ENCODE measurements at regions not wholly inside any gene's neighbourhood (a gene's known extent, or its start where the extent isn't known, plus 50 kb on each side); places are given as distances from the start of the nearest gene placed in this dataset.
"Not testable (repeated sequence)": the region's sequence is repeated elsewhere in the genome, so short reads cannot be mapped to it uniquely, and the experiment has no call there.

DNA sequence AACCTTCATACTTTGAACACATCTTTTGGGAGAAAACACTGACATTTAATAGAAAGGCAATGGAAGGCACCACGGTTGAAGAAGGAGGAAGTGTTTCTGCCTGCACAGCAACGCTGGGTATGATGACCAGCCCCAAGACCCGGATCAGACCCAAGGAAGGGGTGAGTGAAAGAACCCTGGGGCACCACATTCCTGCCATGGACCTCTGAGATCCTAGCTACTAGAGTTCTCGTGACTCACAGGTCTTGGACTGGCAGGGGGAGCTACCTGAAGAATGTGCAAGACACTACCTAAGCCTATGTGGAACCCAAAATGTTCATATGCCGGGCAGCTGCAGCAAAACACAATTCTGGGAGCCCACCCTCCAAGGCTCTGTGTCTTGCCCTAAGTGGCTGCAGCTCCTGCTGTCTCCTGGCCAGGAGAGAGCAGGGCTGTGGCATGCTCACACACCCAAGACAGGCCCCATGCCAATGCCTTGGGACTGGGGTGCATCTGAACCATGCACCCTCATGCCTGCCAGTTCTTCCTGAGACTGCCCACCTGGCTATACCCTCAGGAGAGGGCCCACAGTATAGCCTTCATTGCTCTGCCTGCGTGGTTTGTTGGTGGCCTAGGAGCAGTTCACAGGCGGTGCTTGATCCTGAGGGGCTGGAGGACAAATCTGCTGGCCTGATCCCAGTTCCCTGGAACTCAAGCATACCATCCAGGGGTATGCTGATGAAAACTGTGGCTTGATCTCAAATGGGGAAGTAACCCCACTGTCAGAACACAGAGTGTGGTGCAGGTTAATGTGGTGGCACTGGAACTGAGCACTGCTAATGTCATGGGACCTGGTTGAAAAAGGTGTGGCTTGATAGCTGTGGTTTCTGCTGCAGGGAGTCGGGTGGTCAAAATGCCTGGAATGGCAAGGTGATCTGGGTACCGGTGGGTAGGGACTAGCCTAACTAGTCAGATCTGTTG, 353.3 kb upstream of the ARHGEF26 start:
- no peak overlapping the region for H3K9ac ChIP-seq
- peaks cover 8% of the 10 kb centered on the region for H3K9me3 ChIP-seq
- no peak overlapping the region for H3K4me3 ChIP-seq
- no peaks in the 10 kb centered on the region for H4K20me1 ChIP-seq
- no peak for TF ChIP-seq Cebpa-rat (IDR thresholded peaks at IDR 0.05)
- H3K4me1 ChIP-seq: no peaks in the 10 kb centered on the region
- H3K27ac ChIP-seq: no peak overlapping the region
- H3K4me2 ChIP-seq: no peak overlapping the region
- no peaks in the 10 kb centered on the region for H3K36me3 ChIP-seq
- H3K27me3 ChIP-seq: no peaks in the 10 kb centered on the region

GRCh38 chr3:153768561-153769469, 352.4 kb upstream of the ARHGEF26 start:
- no peak for TF ChIP-seq Cebpa-rat (IDR thresholded peaks at IDR 0.05)
- no peak overlapping the region for H3K27ac ChIP-seq
- H3K4me1 ChIP-seq: no peaks in the 10 kb centered on the region
- no peak overlapping the region for H3K4me3 ChIP-seq
- no peaks in the 10 kb centered on the region for H4K20me1 ChIP-seq
- H3K27me3 ChIP-seq: no peaks in the 10 kb centered on the region
- H3K36me3 ChIP-seq: no peaks in the 10 kb centered on the region
- H3K4me2 ChIP-seq: no peak overlapping the region
- no peak overlapping the region for H3K9ac ChIP-seq
- peaks cover 8% of the 10 kb centered on the region for H3K9me3 ChIP-seq

DNA sequence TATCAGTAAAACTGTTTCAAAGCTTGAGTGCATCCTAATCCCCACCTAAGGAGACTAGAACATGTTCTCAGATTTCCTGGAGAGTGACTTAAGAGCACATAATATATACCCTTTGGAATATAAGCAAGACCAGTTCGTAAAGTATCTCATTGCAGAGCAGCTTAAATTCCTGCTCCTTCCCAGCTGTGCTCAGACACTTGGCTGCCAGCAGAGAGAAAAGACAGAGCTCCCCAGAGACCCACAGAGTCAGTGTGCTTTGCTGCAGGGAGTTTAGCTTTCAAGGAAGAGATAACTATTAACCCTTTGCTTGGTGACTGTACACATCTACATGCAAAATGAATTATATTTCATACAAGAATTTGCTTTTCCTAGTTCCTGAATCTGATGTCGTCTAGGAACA, 338.1 kb upstream of the ARHGEF26 start:
- H3K4me1 ChIP-seq: peaks cover 7% of the 10 kb centered on the region; the same call in 1 of the 2 replicates
- no peak overlapping the region for H3K4me2 ChIP-seq
- no peaks in the 10 kb centered on the region for H3K9me3 ChIP-seq
- no peak for TF ChIP-seq Cebpa-rat (IDR thresholded peaks at IDR 0.05)
- H3K9ac ChIP-seq: no peak overlapping the region
- no peaks in the 10 kb centered on the region for H4K20me1 ChIP-seq
- no peak overlapping the region for H3K4me3 ChIP-seq
- H3K27me3 ChIP-seq: no peaks in the 10 kb centered on the region
- H3K36me3 ChIP-seq: no peaks in the 10 kb centered on the region
- no peak overlapping the region for H3K27ac ChIP-seq

DNA sequence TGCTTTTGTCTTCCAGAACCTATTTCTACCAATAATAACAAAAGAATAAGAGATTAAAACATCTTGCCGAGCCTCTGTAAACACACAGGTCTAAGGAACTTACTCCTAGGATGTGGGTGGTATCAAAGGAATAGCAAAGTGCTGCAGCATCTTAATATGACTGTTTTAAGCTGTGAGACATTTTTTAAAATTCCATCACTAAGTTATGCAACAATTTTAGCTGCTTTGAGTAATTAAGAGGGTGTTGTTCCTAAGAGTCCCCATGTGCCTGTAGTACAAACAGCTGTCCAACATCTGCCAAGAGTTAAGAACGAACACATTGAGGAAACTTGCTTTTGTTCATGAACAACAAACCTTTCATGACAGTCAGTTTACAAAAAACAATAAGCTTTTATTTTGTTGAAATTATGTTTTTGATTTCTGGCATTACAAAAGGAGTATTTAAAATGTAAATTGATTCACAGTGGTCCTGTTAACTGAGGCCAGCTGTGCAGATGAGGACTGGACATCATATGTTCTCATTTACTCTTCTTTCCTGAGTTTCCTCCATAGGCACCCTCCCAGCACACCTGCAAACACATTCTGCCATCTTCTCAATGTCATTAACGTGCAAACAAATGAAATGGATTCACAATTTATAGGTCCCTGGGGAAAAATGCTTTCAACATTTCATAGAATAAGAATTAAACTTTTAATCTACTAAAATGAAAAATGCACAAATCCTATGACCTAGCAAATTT, 337.3 kb upstream of the ARHGEF26 start:
- H3K9me3 ChIP-seq: no peaks in the 10 kb centered on the region
- H3K36me3 ChIP-seq: no peaks in the 10 kb centered on the region
- H3K9ac ChIP-seq: no peak overlapping the region
- peaks cover 7% of the 10 kb centered on the region; the same call in 1 of the 2 replicates for H3K4me1 ChIP-seq
- H3K4me2 ChIP-seq: no peak overlapping the region
- H4K20me1 ChIP-seq: no peaks in the 10 kb centered on the region
- H3K27me3 ChIP-seq: no peaks in the 10 kb centered on the region
- no peak for TF ChIP-seq Cebpa-rat (IDR thresholded peaks at IDR 0.05)
- no peak overlapping the region for H3K4me3 ChIP-seq
- no peak overlapping the region for H3K27ac ChIP-seq

DNA sequence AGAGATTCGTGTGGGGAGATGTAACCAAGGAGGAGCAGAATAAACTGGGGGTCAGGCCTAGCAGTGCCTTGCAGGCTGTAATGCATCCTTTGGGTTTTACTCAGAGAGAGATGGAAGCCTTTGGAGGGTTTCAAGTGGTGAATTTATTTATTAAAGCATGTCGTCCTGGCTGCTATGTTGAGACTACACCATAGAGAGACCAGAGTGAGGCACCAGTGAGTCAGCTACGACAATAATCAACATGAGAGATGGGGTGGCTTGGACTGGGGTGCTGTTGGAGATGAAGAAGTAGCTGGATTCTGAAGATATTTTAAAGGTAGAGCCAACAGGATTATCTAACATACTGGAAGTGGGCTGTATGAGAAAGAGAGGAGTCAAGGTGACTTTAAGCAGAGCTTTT, 335.3 kb upstream of the ARHGEF26 start:
- peaks cover 7% of the 10 kb centered on the region; the same call in 1 of the 2 replicates for H3K4me1 ChIP-seq
- no peak overlapping the region for H3K9ac ChIP-seq
- no peaks in the 10 kb centered on the region for H3K27me3 ChIP-seq
- H3K9me3 ChIP-seq: no peaks in the 10 kb centered on the region
- H3K4me3 ChIP-seq: no peak overlapping the region
- no peak overlapping the region for H3K4me2 ChIP-seq
- H4K20me1 ChIP-seq: no peaks in the 10 kb centered on the region
- H3K36me3 ChIP-seq: no peaks in the 10 kb centered on the region
- H3K27ac ChIP-seq: no peak overlapping the region
- TF ChIP-seq Cebpa-rat (IDR thresholded peaks at IDR 0.05): no peak

GRCh38 chr3:153789380-153789779, 331.8 kb upstream of the ARHGEF26 start:
- no peak overlapping the region for H3K4me2 ChIP-seq
- no peak overlapping the region for H3K4me3 ChIP-seq
- no peaks in the 10 kb centered on the region for H3K4me1 ChIP-seq
- no peaks in the 10 kb centered on the region for H3K27me3 ChIP-seq
- no peaks in the 10 kb centered on the region for H3K36me3 ChIP-seq
- no peak overlapping the region for H3K27ac ChIP-seq
- H3K9ac ChIP-seq: no peak overlapping the region
- H3K9me3 ChIP-seq: no peaks in the 10 kb centered on the region
- H4K20me1 ChIP-seq: no peaks in the 10 kb centered on the region
- no peak for TF ChIP-seq Cebpa-rat (IDR thresholded peaks at IDR 0.05)

DNA sequence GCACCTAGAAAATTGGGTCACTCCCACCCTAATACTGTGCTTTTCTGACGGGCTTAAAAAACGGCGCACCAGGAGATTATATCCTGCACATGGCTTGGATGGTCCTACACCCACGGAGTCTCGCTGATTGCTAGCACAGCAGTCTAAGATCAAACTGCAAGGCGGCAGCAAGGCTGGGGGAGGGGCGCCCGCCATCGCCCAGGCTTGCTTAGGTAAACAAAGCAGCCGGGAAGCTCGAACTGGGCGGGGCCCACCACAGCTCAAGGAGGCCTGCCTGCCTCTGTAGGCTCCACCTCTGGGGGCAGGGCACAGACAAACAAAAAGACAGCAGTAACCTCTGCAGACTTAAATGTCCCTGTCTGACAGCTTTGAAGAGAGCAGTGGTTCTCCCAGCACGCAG, 324.1 kb upstream of the ARHGEF26 start:
- not testable (repeated sequence) for H3K4me1 ChIP-seq, H4K20me1 ChIP-seq, H3K9ac ChIP-seq, H3K36me3 ChIP-seq, H3K4me2 ChIP-seq, H3K9me3 ChIP-seq, H3K27ac ChIP-seq, H3K27me3 ChIP-seq, H3K4me3 ChIP-seq

GRCh38 chr3:153809097-153809496, 312.1 kb upstream of the ARHGEF26 start:
- Histone ChIP-seq H3K27me3 (no peaks in the 10 kb centered on the region), H3K36me3 (no peaks in the 10 kb centered on the region), H3K9me3 (no peaks in the 10 kb centered on the region), H3K4me3 (no peak overlapping the region), H3K9ac (no peak overlapping the region), H3K4me1 (no peaks in the 10 kb centered on the region), H3K27ac (no peak overlapping the region), H4K20me1 (no peaks in the 10 kb centered on the region), H3K4me2 (no peak overlapping the region)
- TF ChIP-seq Cebpa-rat (IDR thresholded peaks at IDR 0.05): no peak

GRCh38 chr3:153818338-153818737, 302.9 kb upstream of the ARHGEF26 start:
- no peak overlapping the region for H3K9ac ChIP-seq

More at GRCh38 chr3:153818338-153818737, 302.9 kb upstream of the ARHGEF26 start:
- Histone ChIP-seq H3K4me3 (no peak overlapping the region), H3K36me3 (no peaks in the 10 kb centered on the region), H4K20me1 (no peaks in the 10 kb centered on the region), H3K9me3 (no peaks in the 10 kb centered on the region), H3K4me1 (no peaks in the 10 kb centered on the region), H3K27me3 (no peaks in the 10 kb centered on the region), H3K27ac (no peak overlapping the region), H3K4me2 (no peak overlapping the region)
- TF ChIP-seq Cebpa-rat (IDR thresholded peaks at IDR 0.05): no peak

All from BLaER1 (cell line).